CD4-positive, alpha-beta T cell (primary cell): ENCODE measurements at regions not wholly inside any gene's neighbourhood (a gene's known extent, or its start where the extent isn't known, plus 50 kb on each side); places are given as distances from the start of the nearest gene placed in this dataset.

Source experiments
- ATAC-seq: fragments of 200-7000 bp; cut with Tn5 transposase; one replicate; pipeline ENCODE4 v1.10.0; 2022; ENCODE audit warnings: mild to moderate bottlenecking; ENCODE audit not compliant: poor library complexity
- CTCF ChIA-PET: fragments of 350-600 bp; sonication (Branson Sonifier 250); formaldehyde crosslinking; loops from one replicate; lab custom pipeline; 2021; ENCODE audit warnings: antibody characterized with exemption, inconsistent platforms; lab: Charles Lee
- POLR2A ChIA-PET: fragments of 350-600 bp; sonication (Branson Sonifier 250); formaldehyde crosslinking; loops from one replicate; lab custom pipeline; 2021; ENCODE audit warnings: antibody characterized with exemption, inconsistent platforms; lab: Charles Lee
- DNase-seq, 14 experiments: peaks; one replicate each; pipeline ENCODE4 v3.0.0-alpha.2; 2013 to 2020; ENCODE audit warnings: mixed read lengths in 2 of 14
- H3K27ac ChIP-seq, 2 donors: one replicate each; pipeline versions ENCODE4 v1.5.1 to v1.7.0; 2013; ENCODE audit warnings: low read length in 2 of 2, low read depth in 1 of 2, mild to moderate bottlenecking in 1 of 2
- H3K27me3 ChIP-seq, 2 experiments: 1 replicate in 1 of 2; 2 replicates in 1 of 2; pipeline versions ENCODE4 v1.6.1 to v1.7.0; 2013; ENCODE audit warnings: low read length in 2 of 2, control low read depth in 1 of 2, mild to moderate bottlenecking in 1 of 2, moderate library complexity in 1 of 2; ENCODE audit not compliant: insufficient read depth in 2 of 2, control insufficient read depth in 1 of 2
- H3K36me3 ChIP-seq: one replicate; pipeline ENCODE4 v1.6.1; 2013; ENCODE audit warnings: low read length, control low read depth; ENCODE audit not compliant: insufficient read depth
- H3K4me1 ChIP-seq: one replicate; pipeline ENCODE4 v1.6.1; 2013; ENCODE audit warnings: low read length, control low read depth; ENCODE audit not compliant: insufficient read depth
- H3K4me3 ChIP-seq: one replicate; pipeline ENCODE4 v1.5.1; 2013; ENCODE audit warnings: mild to moderate bottlenecking, low read length, moderate library complexity
- H3K9me3 ChIP-seq, 2 experiments: 1 replicate in 1 of 2; 2 replicates in 1 of 2; pipeline versions ENCODE4 v1.6.1 to v1.7.0; 2013; ENCODE audit warnings: low read length in 2 of 2, mild to moderate bottlenecking in 2 of 2, control low read depth in 1 of 2, moderate library complexity in 1 of 2; ENCODE audit not compliant: control insufficient read depth in 1 of 2, insufficient read depth in 1 of 2
- H3K27ac Mint-ChIP-seq: one replicate; pipeline ENCODE4 v1.8.0; 2020; ENCODE audit warnings: mixed read lengths
- H3K27me3 Mint-ChIP-seq: one replicate; pipeline ENCODE4 v1.8.0; 2021; ENCODE audit warnings: mixed read lengths
- H3K36me3 Mint-ChIP-seq: one replicate; pipeline ENCODE4 v1.8.0; 2021; ENCODE audit warnings: low read depth, mixed read lengths
- H3K4me1 Mint-ChIP-seq: one replicate; pipeline ENCODE4 v1.8.0; 2021; ENCODE audit warnings: low read depth, mixed read lengths
- H3K4me3 Mint-ChIP-seq: one replicate; pipeline ENCODE4 v1.8.0; 2020; ENCODE audit warnings: mild to moderate bottlenecking, mixed read lengths
- H3K9me3 Mint-ChIP-seq: one replicate; pipeline ENCODE4 v1.8.0; 2020; ENCODE audit warnings: mixed read lengths
- CTCF ChIP-seq: fragments of 200-600 bp; IDR thresholded peaks from one replicate; pipeline ENCODE4 v1.8.0; 2022; ENCODE audit warnings: antibody characterized with exemption, mild to moderate bottlenecking
- intact Hi-C, 2 experiments: fragments of 100-400 bp; cut with DNase I in 1 of 2; cut with micrococcal nuclease in 1 of 2; formaldehyde crosslinking; loops; one replicate each; pipeline versions ENCODE4 v1.15.1 to v1.9.0; 2023 to 2025; cut with DNase I, micrococcal nuclease

GRCh38 chr2:49224426-49225010 lies 70.2 kb upstream of the FSHR start:
- Histone ChIP-seq H3K9me3 (no peaks in the 10 kb centered on the region), H3K36me3 (no peaks in the 10 kb centered on the region), H3K27me3 (no peaks in the 10 kb centered on the region), H3K4me1 (no peaks in the 10 kb centered on the region), H3K4me3 (no peak overlapping the region), H3K27ac (no peak overlapping the region)
- no peaks in the 10 kb centered on the region for H3K27me3 Mint-ChIP-seq
- no peak overlapping the region for H3K4me3 Mint-ChIP-seq
- no peaks in the 10 kb centered on the region for H3K4me1 Mint-ChIP-seq
- no peak for DNase-seq
- ChIA-PET CTCF (no interaction called here), POLR2A (no interaction called here)
- no peak overlapping the region for H3K27ac Mint-ChIP-seq
- no peaks in the 10 kb centered on the region for H3K9me3 Mint-ChIP-seq
- TF ChIP-seq CTCF: no peak
- ATAC-seq: no peak
- no peaks in the 10 kb centered on the region for H3K36me3 Mint-ChIP-seq
- intact Hi-C loops: no loop called here

- Mint-ChIP-seq H3K36me3 (no peaks in the 10 kb centered on the region), H3K9me3 (no peaks in the 10 kb centered on the region), H3K27me3 (no peaks in the 10 kb centered on the region), H3K4me1 (no peaks in the 10 kb centered on the region), H3K27ac (no peak overlapping the region), H3K4me3 (no peak overlapping the region)
- Histone ChIP-seq H3K9me3 (no peaks in the 10 kb centered on the region), H3K4me3 (no peak overlapping the region), H3K4me1 (no peaks in the 10 kb centered on the region), H3K27ac (no peak overlapping the region), H3K36me3 (no peaks in the 10 kb centered on the region), H3K27me3 (no peaks in the 10 kb centered on the region)
- POLR2A ChIA-PET: no interaction called here
- CTCF ChIA-PET: no interaction called here
- intact Hi-C loops: no loop called here
- ATAC-seq (no peak), DNase-seq (no peak)
- TF ChIP-seq CTCF: no peak
Observed at GRCh38 chr2:49222975-49223528, 68.7 kb upstream of the FSHR start.

GRCh38 chr2:49219741-49220140 lies 65.4 kb upstream of the FSHR start:
- Histone ChIP-seq H3K27me3 (no peaks in the 10 kb centered on the region), H3K9me3 (no peaks in the 10 kb centered on the region), H3K4me1 (no peaks in the 10 kb centered on the region), H3K27ac (no peak overlapping the region), H3K4me3 (no peak overlapping the region), H3K36me3 (no peaks in the 10 kb centered on the region)
- ChIA-PET CTCF (no interaction called here), POLR2A (no interaction called here)
- no peak for TF ChIP-seq CTCF
- Mint-ChIP-seq H3K27ac (no peak overlapping the region), H3K9me3 (no peaks in the 10 kb centered on the region), H3K4me1 (no peaks in the 10 kb centered on the region), H3K36me3 (no peaks in the 10 kb centered on the region), H3K4me3 (no peak overlapping the region), H3K27me3 (no peaks in the 10 kb centered on the region)
- ATAC-seq: no peak
- intact Hi-C loops: no loop called here
- no peak for DNase-seq
